ENCODE measurements at regions not wholly inside any gene's neighbourhood (a gene's known extent, or its start where the extent isn't known, plus 50 kb on each side); places are given as distances from the start of the nearest gene placed in this dataset.

GRCh38 chr10:71074176-71074755 lies 138.1 kb upstream of the UNC5B start:
- peaks cover 9% of the 10 kb centered on the region for H3K27me3 ChIP-seq (replicated peaks)
- H3K4me3 ChIP-seq (ENCODE audit: low read depth, low read length): no peak overlapping the region
- TF ChIP-seq CTCF (IDR thresholded peaks at IDR 0.05; ENCODE audit: low read depth, low read length, missing control alignments): no peak
- no peak overlapping the region for H3K27ac ChIP-seq
- in situ Hi-C loops (cut with HindIII; ENCODE audit: low pct_ligation_motif_present, low sequenced_read_pairs): no loop called here
- DNase-seq: no peak
- no peaks in the 10 kb centered on the region for H3K36me3 ChIP-seq (replicated peaks)

- Histone ChIP-seq H3K27ac (no peak overlapping the region), H3K27me3 (replicated peaks) (peaks cover 9% of the 10 kb centered on the region), H3K4me3 (ENCODE audit: low read depth, low read length) (no peak overlapping the region), H3K36me3 (replicated peaks) (no peaks in the 10 kb centered on the region)
- no peak for DNase-seq
- TF ChIP-seq CTCF (IDR thresholded peaks at IDR 0.05; ENCODE audit: low read depth, low read length, missing control alignments): no peak
- in situ Hi-C loops (cut with HindIII; ENCODE audit: low pct_ligation_motif_present, low sequenced_read_pairs): no loop called here
Measured at GRCh38 chr10:71075086-71075758, 137.1 kb upstream of the UNC5B start.

- no peak for DNase-seq
- Histone ChIP-seq H3K4me3 (ENCODE audit: low read depth, low read length) (no peak overlapping the region), H3K27me3 (replicated peaks) (peaks cover 9% of the 10 kb centered on the region), H3K27ac (no peak overlapping the region), H3K36me3 (replicated peaks) (no peaks in the 10 kb centered on the region)
- in situ Hi-C loops (cut with HindIII; ENCODE audit: low pct_ligation_motif_present, low sequenced_read_pairs): no loop called here
- TF ChIP-seq CTCF (IDR thresholded peaks at IDR 0.05; ENCODE audit: low read depth, low read length, missing control alignments): no peak
Measured at GRCh38 chr10:71075759-71076472, 136.5 kb upstream of the UNC5B start.

GRCh38 chr10:71076473-71077142 lies 135.8 kb upstream of the UNC5B start:
- peaks cover 9% of the 10 kb centered on the region for H3K27me3 ChIP-seq (replicated peaks)
- no peak for DNase-seq
- in situ Hi-C loops (cut with HindIII; ENCODE audit: low pct_ligation_motif_present, low sequenced_read_pairs): no loop called here

GRCh38 chr10:71077143-71077581 lies 135.2 kb upstream of the UNC5B start:
- Histone ChIP-seq H3K27me3 (replicated peaks) (peaks cover 9% of the 10 kb centered on the region), H3K36me3 (replicated peaks) (no peaks in the 10 kb centered on the region), H3K27ac (no peak overlapping the region), H3K4me3 (ENCODE audit: low read depth, low read length) (no peak overlapping the region)
- in situ Hi-C loops (cut with HindIII; ENCODE audit: low pct_ligation_motif_present, low sequenced_read_pairs): no loop called here
- TF ChIP-seq CTCF (IDR thresholded peaks at IDR 0.05; ENCODE audit: low read depth, low read length, missing control alignments): no peak
- DNase-seq: no peak

More at GRCh38 chr10:71076473-71077142, 135.8 kb upstream of the UNC5B start:
- Histone ChIP-seq H3K27ac (no peak overlapping the region), H3K36me3 (replicated peaks) (no peaks in the 10 kb centered on the region), H3K4me3 (ENCODE audit: low read depth, low read length) (no peak overlapping the region)
- no peak for TF ChIP-seq CTCF (IDR thresholded peaks at IDR 0.05; ENCODE audit: low read depth, low read length, missing control alignments)

Measured in brain microvascular endothelial cell (primary cell).